ENCODE measurements at regions not wholly inside any gene's neighbourhood (a gene's known extent, or its start where the extent isn't known, plus 50 kb on each side); places are given as distances from the start of the nearest gene placed in this dataset.

DNA sequence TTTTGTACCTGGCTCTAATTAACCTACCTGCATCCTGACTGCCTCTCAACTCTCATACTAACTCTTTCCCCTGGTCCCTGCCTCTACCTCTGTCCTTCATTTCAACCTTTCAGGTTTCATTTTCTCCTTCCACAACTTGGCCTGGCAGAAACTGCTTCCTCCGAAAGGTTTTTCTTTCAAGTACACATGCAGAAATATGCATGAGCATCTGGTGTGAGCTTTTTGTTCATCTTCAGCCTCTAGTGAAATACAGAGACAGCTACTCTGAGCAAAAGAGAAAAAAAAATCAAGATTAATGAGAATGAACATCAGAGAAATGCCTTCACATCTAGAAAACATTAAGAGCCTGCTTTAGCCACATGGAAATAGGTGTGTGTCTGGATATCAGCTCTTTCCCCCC, 297.9 kb upstream of the PCSK5 start:
- TF ChIP-seq CTCF (IDR thresholded peaks at IDR 0.05), result no peak
- TF ChIP-seq YY1 (IDR thresholded peaks at IDR 0.05; ENCODE audit: low read depth), result no peak
- no peak for TF ChIP-seq EZH2phosphoT487 (IDR thresholded peaks at IDR 0.05; ENCODE audit: borderline replicate concordance, low read depth)
- TF ChIP-seq SIN3A (IDR thresholded peaks at IDR 0.05; ENCODE audit: borderline replicate concordance, low read depth, low read length), result no peak
- no peak for TF ChIP-seq FOXM1 (IDR thresholded peaks at IDR 0.05; ENCODE audit: low read depth)
- TF ChIP-seq, protein P1, sequence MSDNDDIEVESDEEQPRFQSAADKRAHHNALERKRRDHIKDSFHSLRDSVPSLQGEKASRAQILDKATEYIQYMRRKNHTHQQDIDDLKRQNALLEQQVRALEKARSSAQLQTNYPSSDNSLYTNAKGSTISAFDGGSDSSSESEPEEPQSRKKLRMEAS (IDR thresholded peaks at IDR 0.05; ENCODE audit: low read depth), result no peak
- no peak for TF ChIP-seq EP300 (IDR thresholded peaks at IDR 0.05; ENCODE audit: borderline replicate concordance in 1 of 2, low read depth in 1 of 2, low read length in 1 of 2)
